Testis (tissue), 2 donors: ENCODE measurements at regions not wholly inside any gene's neighbourhood (a gene's known extent, or its start where the extent isn't known, plus 50 kb on each side); places are given as distances from the start of the nearest gene placed in this dataset.
"Not testable (repeated sequence)": the region's sequence is repeated elsewhere in the genome, so short reads cannot be mapped to it uniquely, and the experiment has no call there.

Experiments used
- DNase-seq: peaks from one replicate; pipeline ENCODE4 v3.0.0-alpha.2; 2019
- H3K27ac ChIP-seq, 2 donors: fragments of 200-600 bp; sonication (generic); one replicate each; pipeline ENCODE4 v1.5.1; 2019
- H3K27me3 ChIP-seq: fragments of 200-600 bp; sonication (generic); one replicate; pipeline ENCODE4 v1.5.1; 2019
- H3K36me3 ChIP-seq: fragments of 200-600 bp; sonication (generic); one replicate; pipeline ENCODE4 v1.5.1; 2017; ENCODE audit warnings: low read depth; ENCODE audit errors: missing control alignments
- H3K4me1 ChIP-seq: fragments of 200-600 bp; sonication (generic); one replicate; pipeline ENCODE4 v1.5.1; 2019
- H3K4me3 ChIP-seq, 2 donors: fragments of 200-600 bp; sonication (generic); one replicate each; pipeline ENCODE4 v1.5.1; 2017 to 2019
- H3K9me3 ChIP-seq: fragments of 200-600 bp; sonication (generic); one replicate; pipeline ENCODE4 v1.5.1; 2017
- CTCF ChIP-seq, 3 experiments: fragments of 450-650 bp in 2 of 3; fragments of 200-600 bp in 1 of 3; sonication (generic) in 1 of 3; IDR thresholded peaks; one replicate each; pipeline ENCODE4 v1.5.1; 2016 to 2019; ENCODE audit warnings: antibody characterized with exemption in 3 of 3, mild to moderate bottlenecking in 2 of 3, moderate library complexity in 1 of 3
- POLR2A ChIP-seq: fragments of 450-650 bp; IDR thresholded peaks from one replicate; pipeline ENCODE4 v1.6.1; 2017; ENCODE audit warnings: antibody characterized with exemption, mild to moderate bottlenecking, moderate library complexity
- WGBS, 2 donors: methylation state at CpG; one replicate each; pipeline ENCODE4 v1.1.5; 2018; 5-methylcytosine and 5-hydroxymethylcytosine counted together
- intact Hi-C: fragments of 100-400 bp; cut with DNase I; formaldehyde crosslinking; loops from one replicate; pipeline ENCODE4 v1.15.1; 2023; ENCODE audit warnings: low total_unique reads

- Histone ChIP-seq H3K27me3 (no peaks in the 10 kb centered on the region), H3K4me1 (no peaks in the 10 kb centered on the region), H3K4me3 (no peak overlapping the region), H3K36me3 (no peaks in the 10 kb centered on the region), H3K27ac (no peak overlapping the region), H3K9me3 (no peaks in the 10 kb centered on the region)
- intact Hi-C loops = no loop called here
- 42 to 55% methylated on average over 3 of the region's 3 CpGs for WGBS, 2 donors
- DNase-seq = no peak
- TF ChIP-seq CTCF (IDR thresholded peaks at IDR 0.05) (no peak), POLR2A (no peak)
Observed at GRCh38 chr1:117740496-117740895, 134.6 kb downstream of the TENT5C start.

GRCh38 chr1:117746565-117746964 is 140.7 kb downstream of the TENT5C start:
- H3K4me3 ChIP-seq, H3K27me3 ChIP-seq, H3K36me3 ChIP-seq, intact Hi-C loops, H3K9me3 ChIP-seq, DNase-seq, H3K27ac ChIP-seq, H3K4me1 ChIP-seq: not testable (repeated sequence)

- TF ChIP-seq CTCF (IDR thresholded peaks at IDR 0.05) (no peak), POLR2A (no peak)
- 79 to 81% methylated on average over 2 of the region's 2 CpGs for WGBS, 2 donors
- H3K4me3 ChIP-seq = no peak overlapping the region
- intact Hi-C loops = no loop called here
- no peak for DNase-seq
- H3K36me3 ChIP-seq = no peaks in the 10 kb centered on the region
- H3K27me3 ChIP-seq = no peaks in the 10 kb centered on the region
- no peak overlapping the region for H3K27ac ChIP-seq
- peaks cover 10% of the 10 kb centered on the region for H3K4me1 ChIP-seq
- H3K9me3 ChIP-seq = no peaks in the 10 kb centered on the region
Observed at GRCh38 chr1:117747605-117748004, 141.8 kb downstream of the TENT5C start.

DNA sequence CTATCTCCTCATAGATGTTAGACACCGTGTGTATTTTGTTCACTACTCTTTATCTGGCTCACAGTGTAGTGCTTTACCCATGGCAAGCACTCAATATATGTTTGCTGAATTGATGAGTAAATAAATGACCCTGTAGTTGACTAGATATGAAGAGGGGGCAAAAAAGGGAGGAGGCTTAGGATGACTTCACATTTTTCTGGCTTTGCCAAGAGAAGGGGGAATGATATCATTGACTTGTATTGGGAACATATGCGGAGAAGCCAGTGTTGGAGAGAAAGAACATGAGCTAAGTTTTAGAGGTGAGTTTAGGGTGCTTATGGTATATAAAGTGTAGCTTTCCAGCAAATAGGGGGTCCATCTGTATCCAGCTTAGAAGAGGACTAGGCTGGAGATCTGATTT is 145.5 kb downstream of the TENT5C start:
- Histone ChIP-seq H3K4me3 (no peak overlapping the region), H3K27me3 (no peaks in the 10 kb centered on the region), H3K4me1 (peaks cover 18% of the 10 kb centered on the region), H3K27ac (no peak overlapping the region), H3K36me3 (no peaks in the 10 kb centered on the region), H3K9me3 (no peaks in the 10 kb centered on the region)
- 93 to 94% methylated on average over 2 of the region's 2 CpGs for WGBS, 2 donors
- no peak for DNase-seq
- TF ChIP-seq POLR2A = no peak
- no peak for TF ChIP-seq CTCF (IDR thresholded peaks at IDR 0.05)
- intact Hi-C loops = loop anchor here (10.0 kb wide), 1 partner anchor 217 kb away; no protein-coding TSS in a partner anchor

DNA sequence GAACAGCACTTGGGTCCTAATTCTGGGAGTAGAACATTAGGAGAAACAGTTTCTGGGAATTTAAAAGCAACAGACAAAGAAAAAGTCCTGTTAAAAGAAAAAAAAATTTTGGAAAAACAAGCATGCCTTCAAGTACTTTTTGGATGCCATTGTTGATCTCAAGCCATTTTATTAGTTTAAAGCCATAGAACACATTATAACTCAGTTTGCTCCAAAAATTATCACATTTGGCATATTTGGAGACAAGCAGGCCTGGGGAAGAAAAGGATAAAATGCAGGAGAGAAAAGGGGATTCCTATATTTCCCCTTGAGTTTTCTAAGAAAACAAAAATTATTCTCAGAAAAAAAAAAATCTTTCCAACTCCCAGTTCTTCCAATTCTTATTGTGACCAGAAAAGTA is 146.8 kb downstream of the TENT5C start:
- H3K36me3 ChIP-seq = no peaks in the 10 kb centered on the region
- intact Hi-C loops = loop anchor here (10.0 kb wide), 1 partner anchor 218 kb away; no protein-coding TSS in a partner anchor
- no peak overlapping the region for H3K4me3 ChIP-seq
- DNase-seq = no peak
- TF ChIP-seq CTCF (IDR thresholded peaks at IDR 0.05) = no peak
- H3K4me1 ChIP-seq = peaks cover 18% of the 10 kb centered on the region
- no peak overlapping the region for H3K27ac ChIP-seq
- H3K9me3 ChIP-seq = no peaks in the 10 kb centered on the region
- H3K27me3 ChIP-seq = no peaks in the 10 kb centered on the region
